Sigmoid colon (tissue), 4 donors: ENCODE measurements at regions not wholly inside any gene's neighbourhood (a gene's known extent, or its start where the extent isn't known, plus 50 kb on each side); places are given as distances from the start of the nearest gene placed in this dataset.

ENCODE experiments used
- POLR2AphosphoS5 ChIP-seq, 4 donors: sonication (generic); formaldehyde crosslinking; IDR thresholded peaks; one replicate each; pipeline ENCODE4 v1.6.1; 2017; ENCODE audit warnings: antibody characterized with exemption in 4 of 4
- TF ChIP-seq, protein P1 (sequence below), 4 experiments: fragments of 450-650 bp in 3 of 4; fragments of 200-600 bp in 1 of 4; IDR thresholded peaks; one replicate each; pipeline ENCODE4 v1.5.1; 2016 to 2019; ENCODE audit warnings: antibody characterized with exemption in 4 of 4, mild to moderate bottlenecking in 3 of 4, moderate library complexity in 2 of 4

DNA sequence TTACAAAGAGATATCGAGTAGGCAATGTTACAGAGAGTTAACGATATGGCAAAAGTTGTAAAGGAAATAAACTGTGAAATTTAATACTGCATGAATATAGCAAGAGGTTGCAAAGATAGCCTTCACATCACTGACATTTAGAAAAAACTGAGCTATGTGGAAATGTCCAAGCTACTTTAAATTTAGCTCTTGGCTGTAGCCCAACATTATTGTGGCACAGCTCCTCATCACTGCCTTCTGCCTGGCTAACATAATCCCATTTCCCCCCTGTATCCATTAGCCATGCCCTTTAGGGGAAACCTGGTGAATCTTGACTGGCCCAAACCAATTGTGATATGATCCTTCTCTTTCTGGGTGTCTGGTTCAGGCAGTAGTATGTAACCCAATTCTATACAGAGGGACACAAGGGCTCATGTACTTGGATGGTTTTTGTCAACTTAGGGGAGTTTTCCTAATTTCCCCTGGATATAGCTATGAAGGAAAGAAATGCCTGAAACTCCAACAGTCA, 115.4 kb downstream of the PFDN4 start:
- TF ChIP-seq, protein P1, sequence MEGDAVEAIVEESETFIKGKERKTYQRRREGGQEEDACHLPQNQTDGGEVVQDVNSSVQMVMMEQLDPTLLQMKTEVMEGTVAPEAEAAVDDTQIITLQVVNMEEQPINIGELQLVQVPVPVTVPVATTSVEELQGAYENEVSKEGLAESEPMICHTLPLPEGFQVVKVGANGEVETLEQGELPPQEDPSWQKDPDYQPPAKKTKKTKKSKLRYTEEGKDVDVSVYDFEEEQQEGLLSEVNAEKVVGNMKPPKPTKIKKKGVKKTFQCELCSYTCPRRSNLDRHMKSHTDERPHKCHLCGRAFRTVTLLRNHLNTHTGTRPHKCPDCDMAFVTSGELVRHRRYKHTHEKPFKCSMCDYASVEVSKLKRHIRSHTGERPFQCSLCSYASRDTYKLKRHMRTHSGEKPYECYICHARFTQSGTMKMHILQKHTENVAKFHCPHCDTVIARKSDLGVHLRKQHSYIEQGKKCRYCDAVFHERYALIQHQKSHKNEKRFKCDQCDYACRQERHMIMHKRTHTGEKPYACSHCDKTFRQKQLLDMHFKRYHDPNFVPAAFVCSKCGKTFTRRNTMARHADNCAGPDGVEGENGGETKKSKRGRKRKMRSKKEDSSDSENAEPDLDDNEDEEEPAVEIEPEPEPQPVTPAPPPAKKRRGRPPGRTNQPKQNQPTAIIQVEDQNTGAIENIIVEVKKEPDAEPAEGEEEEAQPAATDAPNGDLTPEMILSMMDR (IDR thresholded peaks at IDR 0.05) = no peak
- TF ChIP-seq POLR2AphosphoS5 (IDR thresholded peaks at IDR 0.05) = no peak
